ENCODE measurements at regions not wholly inside any gene's neighbourhood (a gene's known extent, or its start where the extent isn't known, plus 50 kb on each side); places are given as distances from the start of the nearest gene placed in this dataset.
"Not testable (repeated sequence)": the region's sequence is repeated elsewhere in the genome, so short reads cannot be mapped to it uniquely, and the experiment has no call there.

GRCh38 chr12:63508543-63508942 is 159.8 kb downstream of the DPY19L2 start:
- no peak for DNase-seq
- in situ Hi-C loops (cut with MboI; ENCODE audit: low pct_unique_long_range_greater_than_20kb, low sequenced_read_pairs), result no loop called here

- no peak for DNase-seq
- in situ Hi-C loops (cut with MboI; ENCODE audit: low pct_unique_long_range_greater_than_20kb, low sequenced_read_pairs), result no loop called here
Measured at GRCh38 chr12:63499567-63499966, 168.7 kb downstream of the DPY19L2 start.

- no peak for DNase-seq
- in situ Hi-C loops (cut with MboI; ENCODE audit: low pct_unique_long_range_greater_than_20kb, low sequenced_read_pairs), result no loop called here
Measured at GRCh38 chr12:63498239-63498638, 170.1 kb downstream of the DPY19L2 start.

- no peak for DNase-seq
- in situ Hi-C loops (cut with MboI; ENCODE audit: low pct_unique_long_range_greater_than_20kb, low sequenced_read_pairs), result no loop called here
Measured at GRCh38 chr12:63496654-63497053, 171.6 kb downstream of the DPY19L2 start.

GRCh38 chr12:63495974-63496373 is 172.3 kb downstream of the DPY19L2 start:
- DNase-seq, result no peak
- in situ Hi-C loops (cut with MboI; ENCODE audit: low pct_unique_long_range_greater_than_20kb, low sequenced_read_pairs), result no loop called here

GRCh38 chr12:63493357-63493756 is 174.9 kb downstream of the DPY19L2 start:
- in situ Hi-C loops (cut with MboI; ENCODE audit: low pct_unique_long_range_greater_than_20kb, low sequenced_read_pairs); DNase-seq: not testable (repeated sequence)

GRCh38 chr12:63480186-63480585 is 188.1 kb downstream of the DPY19L2 start:
- no peak for DNase-seq
- in situ Hi-C loops (cut with MboI; ENCODE audit: low pct_unique_long_range_greater_than_20kb, low sequenced_read_pairs), result no loop called here

- no peak for DNase-seq
- in situ Hi-C loops (cut with MboI; ENCODE audit: low pct_unique_long_range_greater_than_20kb, low sequenced_read_pairs), result no loop called here
Measured at GRCh38 chr12:63470161-63470560, 198.1 kb downstream of the DPY19L2 start.

- no peak for DNase-seq
- in situ Hi-C loops (cut with MboI; ENCODE audit: low pct_unique_long_range_greater_than_20kb, low sequenced_read_pairs), result no loop called here
Measured at GRCh38 chr12:63467951-63468350, 200.3 kb downstream of the DPY19L2 start.

GRCh38 chr12:63457857-63458256 is 210.4 kb downstream of the DPY19L2 start:
- in situ Hi-C loops (cut with MboI; ENCODE audit: low pct_unique_long_range_greater_than_20kb, low sequenced_read_pairs), result no loop called here
- peak; percentile 60 for DNase-seq

- in situ Hi-C loops (cut with MboI; ENCODE audit: low pct_unique_long_range_greater_than_20kb, low sequenced_read_pairs), result no loop called here
- no peak for DNase-seq
Measured at GRCh38 chr12:63457428-63457827, 210.9 kb downstream of the DPY19L2 start.

GRCh38 chr12:63450816-63451215 is 217.5 kb downstream of the DPY19L2 start:
- DNase-seq, result peak; percentile 69
- in situ Hi-C loops (cut with MboI; ENCODE audit: low pct_unique_long_range_greater_than_20kb, low sequenced_read_pairs), result no loop called here

GRCh38 chr12:63450334-63450733 is 218.0 kb downstream of the DPY19L2 start:
- DNase-seq, result no peak
- in situ Hi-C loops (cut with MboI; ENCODE audit: low pct_unique_long_range_greater_than_20kb, low sequenced_read_pairs), result no loop called here

GRCh38 chr12:63445224-63445880 is 222.9 kb downstream of the DPY19L2 start:
- DNase-seq, result no peak
- in situ Hi-C loops (cut with MboI; ENCODE audit: low pct_unique_long_range_greater_than_20kb, low sequenced_read_pairs), result no loop called here

GRCh38 chr12:63440048-63440447 is 228.2 kb downstream of the DPY19L2 start:
- in situ Hi-C loops (cut with MboI; ENCODE audit: low pct_unique_long_range_greater_than_20kb, low sequenced_read_pairs), result no loop called here

GRCh38 chr12:63434384-63434783 is 233.9 kb downstream of the DPY19L2 start:
- in situ Hi-C loops (cut with MboI; ENCODE audit: low pct_unique_long_range_greater_than_20kb, low sequenced_read_pairs); DNase-seq: not testable (repeated sequence)

More at GRCh38 chr12:63440048-63440447, 228.2 kb downstream of the DPY19L2 start:
- no peak for DNase-seq

GRCh38 chr12:63427969-63428368 is 240.3 kb downstream of the DPY19L2 start:
- DNase-seq; in situ Hi-C loops (cut with MboI; ENCODE audit: low pct_unique_long_range_greater_than_20kb, low sequenced_read_pairs): not testable (repeated sequence)

GRCh38 chr12:63427029-63427428 is 241.3 kb downstream of the DPY19L2 start:
- DNase-seq; in situ Hi-C loops (cut with MboI; ENCODE audit: low pct_unique_long_range_greater_than_20kb, low sequenced_read_pairs): not testable (repeated sequence)

- no peak for DNase-seq
- in situ Hi-C loops (cut with MboI; ENCODE audit: low pct_unique_long_range_greater_than_20kb, low sequenced_read_pairs), result no loop called here
Measured at GRCh38 chr12:63424671-63425070, 243.6 kb downstream of the DPY19L2 start.

GRCh38 chr12:63423839-63424238 is 244.5 kb downstream of the DPY19L2 start:
- in situ Hi-C loops (cut with MboI; ENCODE audit: low pct_unique_long_range_greater_than_20kb, low sequenced_read_pairs), result no loop called here
- DNase-seq, result no peak

- in situ Hi-C loops (cut with MboI; ENCODE audit: low pct_unique_long_range_greater_than_20kb, low sequenced_read_pairs), result no loop called here
- DNase-seq, result peak; percentile 97
Measured at GRCh38 chr12:63420206-63420644, 248.1 kb downstream of the DPY19L2 start.
